Heart left ventricle (tissue), 13 donors: ENCODE measurements at regions not wholly inside any gene's neighbourhood (a gene's known extent, or its start where the extent isn't known, plus 50 kb on each side); places are given as distances from the start of the nearest gene placed in this dataset.
"Not testable (repeated sequence)": the region's sequence is repeated elsewhere in the genome, so short reads cannot be mapped to it uniquely, and the experiment has no call there.

Experiments used
- POLR2A ChIP-seq, 2 donors: fragments of 450-650 bp; IDR thresholded peaks; one replicate each; pipeline ENCODE4 v1.6.1; 2017; ENCODE audit warnings: antibody characterized with exemption in 2 of 2, mild to moderate bottlenecking in 2 of 2, moderate library complexity in 2 of 2
- TF ChIP-seq, protein P1 (sequence below), 12 donors: fragments of 200-600 bp; sonication (generic) in 4 of 12; IDR thresholded peaks; one replicate each; pipeline versions ENCODE4 v1.5.0 to v1.8.0; 2018 to 2022; ENCODE audit warnings: antibody characterized with exemption in 12 of 12, mild to moderate bottlenecking in 5 of 12
- donor health status: ischemic (EF 13 %, LVEDD 7.1; RV severe dilation, severe dysfunction).
- donor health status: DM: no; HTN: yes; CAD: no.
- donor health status: DM: no; HTN: no; CAD: no.
- donor health status: ischemic (EF 25% LVEDD 6.9; RV normal size, moderate dysfunction).
- donor health status: ischemic (EF 25% LVEDD 5.7; RV mildly dilated, moderate dysfunction).
- donor health status: ischemic (EF 35%, LVEDD 5.7; RV mildly dilated, moderate dysfunction).
- donor health status: nonischemic (EF 11% LVEDD 7.7; RV severe dilation, severe dysfunction).
- donor health status: DM: yes; HTN: yes; CAD: no.
- donor health status: PGD.
- donor health status: ischemic (EF 29% LVEDD 5.4; RV normal size, mild dysfunction).
- donor health status: nonischemic (EF 23%, LVEDD 6.1; RV moderate dilation, normal function).

DNA sequence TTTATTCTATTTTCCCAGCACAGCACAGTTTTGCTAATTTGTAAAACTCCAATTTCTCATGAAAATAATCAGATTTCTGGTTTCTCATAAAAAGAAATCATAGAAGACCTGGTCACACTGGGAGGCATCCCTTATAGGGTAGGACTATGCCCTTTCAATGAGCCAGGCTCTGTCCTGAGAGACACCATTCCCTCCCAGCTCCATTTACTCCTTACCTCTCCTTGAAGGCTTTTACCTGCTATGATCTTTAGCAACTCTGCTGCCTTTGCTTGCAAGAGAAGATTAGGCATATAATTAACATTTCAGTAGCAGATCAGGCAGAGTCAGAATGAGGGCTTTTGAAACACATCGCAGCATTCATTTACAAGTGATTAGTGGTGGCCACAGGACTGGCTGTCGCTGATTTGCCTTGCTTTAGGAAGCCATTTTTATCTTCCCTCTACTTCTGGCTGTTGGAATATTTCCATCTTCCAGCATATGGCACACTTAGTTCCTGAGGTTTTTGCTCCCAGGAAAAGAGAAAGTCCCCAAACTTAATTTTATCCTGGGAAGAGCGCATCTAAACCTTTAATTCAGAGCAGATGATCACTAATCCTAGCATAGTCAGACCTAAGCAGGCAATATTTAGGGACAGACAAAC, 196.9 kb downstream of the SPATA31A1 start:
- TF ChIP-seq, protein P1, sequence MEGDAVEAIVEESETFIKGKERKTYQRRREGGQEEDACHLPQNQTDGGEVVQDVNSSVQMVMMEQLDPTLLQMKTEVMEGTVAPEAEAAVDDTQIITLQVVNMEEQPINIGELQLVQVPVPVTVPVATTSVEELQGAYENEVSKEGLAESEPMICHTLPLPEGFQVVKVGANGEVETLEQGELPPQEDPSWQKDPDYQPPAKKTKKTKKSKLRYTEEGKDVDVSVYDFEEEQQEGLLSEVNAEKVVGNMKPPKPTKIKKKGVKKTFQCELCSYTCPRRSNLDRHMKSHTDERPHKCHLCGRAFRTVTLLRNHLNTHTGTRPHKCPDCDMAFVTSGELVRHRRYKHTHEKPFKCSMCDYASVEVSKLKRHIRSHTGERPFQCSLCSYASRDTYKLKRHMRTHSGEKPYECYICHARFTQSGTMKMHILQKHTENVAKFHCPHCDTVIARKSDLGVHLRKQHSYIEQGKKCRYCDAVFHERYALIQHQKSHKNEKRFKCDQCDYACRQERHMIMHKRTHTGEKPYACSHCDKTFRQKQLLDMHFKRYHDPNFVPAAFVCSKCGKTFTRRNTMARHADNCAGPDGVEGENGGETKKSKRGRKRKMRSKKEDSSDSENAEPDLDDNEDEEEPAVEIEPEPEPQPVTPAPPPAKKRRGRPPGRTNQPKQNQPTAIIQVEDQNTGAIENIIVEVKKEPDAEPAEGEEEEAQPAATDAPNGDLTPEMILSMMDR (IDR thresholded peaks at IDR 0.05): not testable (repeated sequence)
- TF ChIP-seq POLR2A (IDR thresholded peaks at IDR 0.05): not testable (repeated sequence)
